Medulla oblongata (tissue), 1 donor: ENCODE measurements at regions not wholly inside any gene's neighbourhood (a gene's known extent, or its start where the extent isn't known, plus 50 kb on each side); places are given as distances from the start of the nearest gene placed in this dataset.

Experiments
- DNase-seq: peaks from one replicate; pipeline ENCODE4 v3.0.0-alpha.2; 2015; ENCODE audit errors: extremely low spot score

DNA sequence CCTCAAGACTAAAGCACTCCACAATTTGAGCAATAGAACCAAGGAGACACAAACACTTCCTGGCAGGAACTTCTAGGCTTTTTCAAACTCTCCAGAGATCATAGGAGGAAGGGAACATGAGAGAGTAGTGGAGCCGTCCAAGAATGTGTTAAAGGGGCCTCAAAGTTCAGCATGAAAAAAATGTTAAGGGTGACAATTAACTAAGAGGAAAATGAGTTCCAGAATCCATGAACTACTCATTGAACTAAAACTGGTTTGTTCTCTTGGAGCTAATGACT lies 122.0 kb downstream of the WIF1 start:
- no peak for DNase-seq
